PFSK-1 (cell line): ENCODE measurements at regions not wholly inside any gene's neighbourhood (a gene's known extent, or its start where the extent isn't known, plus 50 kb on each side); places are given as distances from the start of the nearest gene placed in this dataset.

ENCODE experiments used
- FOXP2 ChIP-seq: optimal IDR thresholded peaks from 2 replicates; pipeline ENCODE3; 2011; ENCODE audit warnings: borderline replicate concordance, control low read depth, inconsistent platforms; ENCODE audit not compliant: insufficient read depth; ENCODE audit errors: extremely low read length, extremely low read depth
- POLR2AphosphoS5 ChIP-seq: IDR thresholded peaks from 2 replicates; pipeline ENCODE4 v1.6.1; 2012; ENCODE audit warnings: low read depth, mild to moderate bottlenecking, control low read depth, low read length, moderate library complexity
- REST ChIP-seq, 2 experiments: IDR thresholded peaks; 2 replicates each; pipeline versions ENCODE4 v1.6.1 to v1.8.0; 2011 to 2012; ENCODE audit warnings: low read depth in 2 of 2, low read length in 2 of 2, control low read depth in 1 of 2, inconsistent platforms in 1 of 2, mild to moderate bottlenecking in 1 of 2, moderate library complexity in 1 of 2; ENCODE audit not compliant: insufficient read depth in 1 of 2
- SIN3A ChIP-seq: IDR thresholded peaks from 2 replicates; pipeline ENCODE4 v1.6.1; 2012; ENCODE audit warnings: mild to moderate bottlenecking, low read length, moderate library complexity, borderline replicate concordance; ENCODE audit not compliant: insufficient read depth

- no peak for TF ChIP-seq SIN3A
- no peak for TF ChIP-seq FOXP2
- no peak for TF ChIP-seq REST (IDR thresholded peaks at IDR 0.05; ENCODE audit: insufficient read depth in 1 of 2, low read depth in 2 of 2, low read length in 2 of 2)
- TF ChIP-seq POLR2AphosphoS5: no peak
These were observed 136.5 kb upstream of the ITGA4 start for GRCh38 chr2:181320638-181321037.
